ENCODE measurements at regions not wholly inside any gene's neighbourhood (a gene's known extent, or its start where the extent isn't known, plus 50 kb on each side); places are given as distances from the start of the nearest gene placed in this dataset.

DNA sequence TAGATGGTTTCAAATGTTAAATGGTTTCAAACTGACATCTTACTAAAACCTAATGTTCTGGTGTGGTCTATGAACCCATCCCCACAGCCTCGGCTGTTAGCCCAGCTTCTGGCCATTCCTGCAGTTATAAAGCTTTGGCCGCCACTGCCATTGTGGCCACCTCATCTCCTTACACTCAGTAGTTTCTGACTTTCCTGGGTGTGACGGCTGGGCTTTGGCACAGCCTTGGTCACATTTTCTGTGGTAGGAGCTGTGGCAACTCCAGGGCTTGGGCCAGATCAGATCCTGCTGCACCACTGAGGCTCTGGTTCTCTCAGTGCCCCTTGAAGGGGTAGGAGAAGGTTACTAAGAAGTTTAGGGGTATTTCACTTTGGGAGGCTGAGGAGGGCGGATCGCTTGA is 84.2 kb upstream of the STXBP6 start:
- POLR2A ChIA-PET (ENCODE audit: low non-redundant PET), result no interaction called here
- CTCF ChIA-PET, result interaction anchor here (0.7 to 1.0 kb wide), 2 partner anchors 237 to 328 kb away, joined by 5 to 8 read pairs; no protein-coding TSS in a partner anchor
- TF ChIP-seq, protein P1, sequence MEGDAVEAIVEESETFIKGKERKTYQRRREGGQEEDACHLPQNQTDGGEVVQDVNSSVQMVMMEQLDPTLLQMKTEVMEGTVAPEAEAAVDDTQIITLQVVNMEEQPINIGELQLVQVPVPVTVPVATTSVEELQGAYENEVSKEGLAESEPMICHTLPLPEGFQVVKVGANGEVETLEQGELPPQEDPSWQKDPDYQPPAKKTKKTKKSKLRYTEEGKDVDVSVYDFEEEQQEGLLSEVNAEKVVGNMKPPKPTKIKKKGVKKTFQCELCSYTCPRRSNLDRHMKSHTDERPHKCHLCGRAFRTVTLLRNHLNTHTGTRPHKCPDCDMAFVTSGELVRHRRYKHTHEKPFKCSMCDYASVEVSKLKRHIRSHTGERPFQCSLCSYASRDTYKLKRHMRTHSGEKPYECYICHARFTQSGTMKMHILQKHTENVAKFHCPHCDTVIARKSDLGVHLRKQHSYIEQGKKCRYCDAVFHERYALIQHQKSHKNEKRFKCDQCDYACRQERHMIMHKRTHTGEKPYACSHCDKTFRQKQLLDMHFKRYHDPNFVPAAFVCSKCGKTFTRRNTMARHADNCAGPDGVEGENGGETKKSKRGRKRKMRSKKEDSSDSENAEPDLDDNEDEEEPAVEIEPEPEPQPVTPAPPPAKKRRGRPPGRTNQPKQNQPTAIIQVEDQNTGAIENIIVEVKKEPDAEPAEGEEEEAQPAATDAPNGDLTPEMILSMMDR (conservative IDR thresholded peaks at IDR 0.05; ENCODE audit: low read depth), result no peak
- DNase-seq (ENCODE audit: low spot score), result no peak
- H3K27ac ChIP-seq, result no peak overlapping the region

- TF ChIP-seq, protein P1 (conservative IDR thresholded peaks at IDR 0.05; ENCODE audit: low read depth), result peak; percentile 77
- CTCF ChIA-PET, result interaction anchor here (0.6 to 3.3 kb wide), 9 partner anchors 20 to 1467 kb away, joined by 3 to 19 read pairs (median 3); no protein-coding TSS in a partner anchor
Observed at GRCh38 chr14:25132732-25133422, 82.9 kb upstream of the STXBP6 start.

DNA sequence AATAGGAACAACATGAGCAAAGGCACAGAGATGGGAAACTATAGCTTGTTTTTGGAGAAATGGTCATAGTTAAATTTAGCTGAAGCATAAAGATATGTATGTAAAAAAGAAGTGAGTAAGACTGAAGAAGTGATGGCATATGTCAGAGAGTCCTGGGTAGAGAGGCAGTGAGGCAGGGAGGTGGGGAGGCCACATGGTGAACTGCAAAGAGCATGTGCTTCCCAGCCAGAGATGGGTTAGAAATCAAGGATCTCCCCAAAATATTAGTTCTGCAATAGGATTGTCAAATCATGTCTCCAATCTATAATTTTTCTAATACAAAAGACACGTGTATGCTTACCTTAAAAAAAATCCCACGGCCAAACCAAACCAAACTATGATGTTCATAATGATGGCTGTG is 82.1 kb upstream of the STXBP6 start:
- H3K27ac ChIP-seq, result no peak overlapping the region
- ChIA-PET CTCF (interaction anchor here (0.6 to 3.3 kb wide), 6 partner anchors 29 to 1467 kb away, joined by 3 to 19 read pairs (median 3); no protein-coding TSS in a partner anchor), POLR2A (ENCODE audit: low non-redundant PET) (no interaction called here)
- TF ChIP-seq, protein P1 (conservative IDR thresholded peaks at IDR 0.05; ENCODE audit: low read depth), result no peak
- no peak for DNase-seq (ENCODE audit: low spot score)

More at GRCh38 chr14:25132732-25133422, 82.9 kb upstream of the STXBP6 start:
- DNase-seq (ENCODE audit: low spot score), result peak; percentile 44
- no peak overlapping the region for H3K27ac ChIP-seq
- POLR2A ChIA-PET (ENCODE audit: low non-redundant PET), result no interaction called here

DNA sequence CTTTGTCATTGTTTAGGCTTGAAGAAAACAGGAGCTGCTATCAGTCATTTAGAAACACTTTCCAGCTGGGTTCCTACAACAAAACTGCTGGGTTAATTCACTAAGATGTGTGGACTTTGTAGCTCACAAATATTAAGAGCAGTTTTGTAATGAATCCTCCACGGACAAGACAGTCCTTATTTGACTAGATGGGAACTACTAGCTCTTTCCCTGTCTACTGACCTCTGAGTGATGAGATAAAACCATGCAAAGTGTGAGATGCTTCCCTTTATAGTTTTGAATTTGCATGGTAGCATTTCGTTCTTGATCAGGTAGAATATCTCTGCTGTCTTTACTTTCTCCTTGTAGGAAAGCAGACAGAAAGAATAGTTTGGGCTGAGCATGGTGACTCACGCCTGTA is 72.9 kb upstream of the STXBP6 start:
- H3K27ac ChIP-seq, result no peak overlapping the region
- CTCF ChIA-PET, result no interaction called here
- POLR2A ChIA-PET (ENCODE audit: low non-redundant PET), result no interaction called here
- TF ChIP-seq, protein P1 (conservative IDR thresholded peaks at IDR 0.05; ENCODE audit: low read depth), result no peak
- no peak for DNase-seq (ENCODE audit: low spot score)

GRCh38 chr14:25122211-25122610 is 72.3 kb upstream of the STXBP6 start:
- POLR2A ChIA-PET (ENCODE audit: low non-redundant PET), result no interaction called here
- no peak overlapping the region for H3K27ac ChIP-seq
- TF ChIP-seq, protein P1 (conservative IDR thresholded peaks at IDR 0.05; ENCODE audit: low read depth), result no peak
- CTCF ChIA-PET, result no interaction called here
- DNase-seq (ENCODE audit: low spot score), result no peak

- TF ChIP-seq, protein P1 (conservative IDR thresholded peaks at IDR 0.05; ENCODE audit: low read depth), result no peak
- DNase-seq (ENCODE audit: low spot score), result no peak
- CTCF ChIA-PET, result interaction anchor here (0.6 kb wide), 2 partner anchors 320 to 387 kb away, joined by 4 to 5 read pairs; no protein-coding TSS in a partner anchor
- no peak overlapping the region for H3K27ac ChIP-seq
- POLR2A ChIA-PET (ENCODE audit: low non-redundant PET), result no interaction called here
Observed at GRCh38 chr14:25121337-25122129, 71.6 kb upstream of the STXBP6 start.
